D721Med (cell line): ENCODE measurements at regions not wholly inside any gene's neighbourhood (a gene's known extent, or its start where the extent isn't known, plus 50 kb on each side); places are given as distances from the start of the nearest gene placed in this dataset.

Experiments used
- DNase-seq: peaks from one replicate; pipeline ENCODE4 v3.0.0; 2011; ENCODE audit warnings: low spot score; ENCODE audit not compliant: insufficient read length
- FAIRE-seq: peaks from 2 replicates; lab custom pipeline; 2011; peaks lifted over from hg19 to GRCh38; lab: Jason Lieb, UNC
- CTCF ChIP-seq: IDR thresholded peaks from 2 replicates; pipeline ENCODE4 v1.5.1; 2012; ENCODE audit warnings: mild to moderate bottlenecking, control low read depth; ENCODE audit not compliant: insufficient read depth; ENCODE audit errors: missing control alignments

GRCh38 chr2:51553476-51553875, 521.5 kb upstream of the NRXN1 start:
- TF ChIP-seq CTCF, result no peak
- DNase-seq (no peak), FAIRE-seq (no peak)

DNA sequence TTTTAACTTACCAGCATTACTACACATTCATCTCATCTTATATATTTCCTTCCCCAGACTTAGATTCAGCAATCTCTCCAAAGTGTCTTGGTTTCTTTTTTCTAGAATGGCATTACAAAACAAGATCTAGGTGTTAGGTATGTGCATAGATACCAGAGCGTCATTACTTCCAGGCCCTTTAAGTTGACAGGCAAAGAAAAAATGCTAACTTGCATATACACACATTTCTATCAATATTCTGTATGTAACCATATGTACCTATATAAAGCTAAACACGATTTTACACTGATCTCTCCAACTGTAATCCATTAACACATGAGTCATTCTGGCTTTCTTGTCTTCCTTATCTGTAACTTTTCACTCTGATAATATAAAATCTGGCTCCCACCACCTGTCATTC, 503.8 kb upstream of the NRXN1 start:
- TF ChIP-seq CTCF, result no peak
- FAIRE-seq, result no peak
- no peak for DNase-seq

GRCh38 chr2:51534166-51534565, 502.2 kb upstream of the NRXN1 start:
- DNase-seq (no peak), FAIRE-seq (no peak)
- TF ChIP-seq CTCF, result no peak

GRCh38 chr2:51528156-51528555, 496.2 kb upstream of the NRXN1 start:
- no peak for DNase-seq
- TF ChIP-seq CTCF, result no peak
- no peak for FAIRE-seq

GRCh38 chr2:51526766-51527165, 494.8 kb upstream of the NRXN1 start:
- no peak for DNase-seq
- FAIRE-seq, result no peak
- TF ChIP-seq CTCF, result no peak

DNA sequence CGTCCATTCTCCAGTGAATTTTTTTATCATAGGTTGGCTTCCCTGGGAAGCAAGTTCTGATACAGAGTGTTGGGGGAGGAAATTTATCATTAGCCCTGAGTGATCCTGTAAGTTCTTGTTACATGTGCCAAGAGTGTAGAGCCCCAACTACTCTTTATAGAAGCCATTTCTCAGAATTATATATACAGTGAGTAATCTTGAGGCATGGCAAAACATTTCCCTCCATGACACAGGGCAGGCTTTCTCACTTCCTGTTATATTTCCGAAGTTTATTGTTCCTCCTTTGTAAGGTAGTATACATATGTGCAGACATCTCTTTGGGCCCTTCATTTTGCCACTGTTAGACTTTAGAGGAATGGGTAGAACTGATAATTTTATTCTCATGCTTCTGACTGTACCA, 484.7 kb upstream of the NRXN1 start:
- no peak for FAIRE-seq
- TF ChIP-seq CTCF, result no peak
- no peak for DNase-seq

- no peak for TF ChIP-seq CTCF
- DNase-seq (no peak), FAIRE-seq (no peak)
Measured at GRCh38 chr2:51511002-51511401, 479.1 kb upstream of the NRXN1 start.
